Mesothelial cell of epicardium (in vitro differentiated cells): ENCODE measurements at regions not wholly inside any gene's neighbourhood (a gene's known extent, or its start where the extent isn't known, plus 50 kb on each side); places are given as distances from the start of the nearest gene placed in this dataset.
"Not testable (repeated sequence)": the region's sequence is repeated elsewhere in the genome, so short reads cannot be mapped to it uniquely, and the experiment has no call there.

Source experiments
- DNase-seq, 2 experiments: peaks; one replicate each; pipeline ENCODE4 v3.0.0; 2021; ENCODE audit warnings: low spot score in 2 of 2; ENCODE audit not compliant: unreplicated experiment in 2 of 2
- H3K27ac Mint-ChIP-seq: 2 replicates; pipeline ENCODE4 v1.8.0; 2021; ENCODE audit warnings: mixed read lengths
- H3K27me3 Mint-ChIP-seq: 2 replicates; pipeline ENCODE4 v1.8.0; 2021; ENCODE audit warnings: low read depth, mixed read lengths
- H3K36me3 Mint-ChIP-seq: 2 replicates; pipeline ENCODE4 v1.8.0; 2021; ENCODE audit warnings: mixed read lengths
- H3K4me1 Mint-ChIP-seq: 2 replicates; pipeline ENCODE4 v1.8.0; 2021; ENCODE audit warnings: mixed read lengths
- H3K4me3 Mint-ChIP-seq: 2 replicates; pipeline ENCODE4 v1.8.0; 2021; ENCODE audit warnings: mild to moderate bottlenecking, moderate library complexity, mixed read lengths
- H3K9me3 Mint-ChIP-seq: 2 replicates; pipeline ENCODE4 v1.8.0; 2021; ENCODE audit warnings: mixed read lengths

DNA sequence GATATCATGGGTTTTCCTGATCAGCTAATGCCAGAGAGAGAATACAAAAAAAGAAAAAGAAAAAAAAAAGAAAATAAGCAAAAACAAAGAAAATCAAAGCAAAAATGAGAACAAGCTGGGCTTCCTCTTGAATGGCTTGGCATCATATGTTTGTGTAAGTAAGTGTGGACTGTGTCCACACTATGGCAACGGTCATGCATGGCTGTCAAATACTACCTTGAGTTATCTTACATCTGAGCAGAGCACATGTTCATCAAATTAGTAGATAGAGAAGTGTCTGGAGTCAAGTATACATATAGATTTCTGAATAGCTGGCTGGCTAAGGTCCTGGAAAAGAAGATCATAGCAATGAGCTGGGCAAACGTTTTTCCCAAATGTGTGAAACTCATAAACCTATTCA, 470.2 kb downstream of the RPIA start:
- peaks cover 13% of the 10 kb centered on the region for H3K9me3 Mint-ChIP-seq
- H3K27ac Mint-ChIP-seq, DNase-seq, H3K36me3 Mint-ChIP-seq, H3K27me3 Mint-ChIP-seq, H3K4me1 Mint-ChIP-seq, H3K4me3 Mint-ChIP-seq: not testable (repeated sequence)

DNA sequence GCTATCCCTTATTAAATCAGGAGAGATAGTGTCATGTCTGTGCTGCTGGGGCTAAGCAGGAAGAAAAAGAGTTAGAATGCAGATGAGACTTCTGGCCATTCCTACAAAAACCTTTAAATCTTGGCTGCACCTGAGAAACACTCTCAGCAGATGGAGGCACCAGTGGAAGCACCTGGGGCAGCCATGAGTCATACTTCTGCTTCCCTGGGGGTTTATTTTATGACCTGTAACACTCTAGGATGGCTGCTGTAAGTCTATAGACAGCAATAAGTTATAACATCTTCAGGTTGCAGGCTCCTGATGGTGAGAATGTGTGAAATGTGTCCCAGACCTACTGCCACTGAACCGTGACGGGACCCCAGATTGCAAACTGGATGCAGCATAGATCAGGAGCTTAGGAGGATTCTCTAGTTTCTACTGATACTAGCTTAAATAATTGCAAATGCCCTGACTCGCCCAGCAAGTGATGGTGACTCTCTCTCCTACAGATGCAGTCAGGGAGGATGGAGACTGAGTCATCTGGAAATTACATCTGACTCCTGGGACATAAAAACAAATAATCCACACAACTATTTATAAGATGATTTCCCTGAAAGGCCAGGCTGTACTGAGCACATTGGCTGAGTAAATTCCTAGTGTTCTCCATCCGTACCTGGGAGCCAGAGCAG, 479.2 kb downstream of the RPIA start:
- H3K27me3 Mint-ChIP-seq, H3K4me3 Mint-ChIP-seq, H3K27ac Mint-ChIP-seq, H3K9me3 Mint-ChIP-seq, H3K36me3 Mint-ChIP-seq, H3K4me1 Mint-ChIP-seq, DNase-seq: not testable (repeated sequence)

DNA sequence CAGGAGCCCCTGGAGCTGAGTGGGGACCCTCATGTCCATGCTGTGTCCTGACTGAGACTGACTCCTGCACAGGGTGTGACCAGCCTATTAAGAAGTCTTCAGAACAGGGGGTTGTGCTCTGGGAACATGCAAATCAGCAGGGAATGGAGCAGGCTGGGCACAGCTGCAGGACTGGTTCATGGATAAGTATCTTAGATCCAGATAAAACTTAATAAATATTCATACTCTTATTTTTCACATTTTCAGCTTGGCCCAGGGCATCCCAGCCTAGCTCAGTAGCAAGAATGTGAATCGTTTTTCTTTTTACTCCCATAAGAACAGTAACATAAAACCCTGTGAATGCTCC, 479.7 kb downstream of the RPIA start:
- not testable (repeated sequence) for H3K36me3 Mint-ChIP-seq, H3K4me1 Mint-ChIP-seq

DNA sequence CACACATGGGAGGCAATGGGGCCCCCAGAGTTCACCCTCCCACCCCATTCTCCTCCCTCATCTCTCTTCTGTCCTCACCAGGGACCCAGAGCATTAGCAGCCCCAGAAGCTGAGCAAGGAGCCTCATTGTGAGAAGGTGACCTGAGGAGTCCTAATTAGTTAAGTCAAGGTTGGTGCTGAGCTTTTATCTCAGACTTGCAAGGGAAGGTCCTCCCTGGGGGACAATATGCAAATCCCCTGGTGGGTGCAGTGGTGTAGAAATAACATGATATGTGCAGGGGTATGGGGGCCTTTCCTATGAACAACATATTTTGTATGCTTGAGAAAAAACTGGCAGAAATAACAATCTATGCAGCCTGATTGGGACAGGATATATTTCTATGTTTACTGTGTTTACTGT, 485.5 kb downstream of the RPIA start:
- peaks cover 12% of the 10 kb centered on the region for H3K9me3 Mint-ChIP-seq
- not testable (repeated sequence) for H3K27ac Mint-ChIP-seq, DNase-seq, H3K27me3 Mint-ChIP-seq, H3K36me3 Mint-ChIP-seq, H3K4me1 Mint-ChIP-seq, H3K4me3 Mint-ChIP-seq

More for the DNA sequence above, 479.7 kb downstream of the RPIA start:
- not testable (repeated sequence) for H3K27me3 Mint-ChIP-seq, DNase-seq, H3K27ac Mint-ChIP-seq, H3K9me3 Mint-ChIP-seq, H3K4me3 Mint-ChIP-seq

DNA sequence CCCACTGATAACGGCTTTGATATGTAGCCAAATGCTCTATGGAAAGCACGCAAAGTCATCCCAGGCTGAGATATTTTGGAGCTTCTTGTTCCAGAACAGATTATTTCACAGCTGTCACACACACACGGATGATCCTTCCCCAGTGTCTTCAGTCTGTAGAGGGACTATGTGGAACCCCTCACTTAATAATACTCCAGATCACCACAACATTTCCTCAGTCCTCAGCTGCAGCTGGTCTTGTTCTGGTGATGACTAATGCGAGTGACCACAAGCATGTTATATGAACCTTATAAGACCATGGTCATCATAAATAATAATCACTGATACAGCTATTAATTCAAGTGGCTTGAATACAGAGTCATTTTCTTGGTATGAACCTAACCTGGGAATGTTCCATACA, 490.7 kb downstream of the RPIA start:
- not testable (repeated sequence) for H3K27me3 Mint-ChIP-seq, H3K4me3 Mint-ChIP-seq, DNase-seq, H3K27ac Mint-ChIP-seq, H3K4me1 Mint-ChIP-seq, H3K36me3 Mint-ChIP-seq
- peaks cover 22% of the 10 kb centered on the region for H3K9me3 Mint-ChIP-seq

DNA sequence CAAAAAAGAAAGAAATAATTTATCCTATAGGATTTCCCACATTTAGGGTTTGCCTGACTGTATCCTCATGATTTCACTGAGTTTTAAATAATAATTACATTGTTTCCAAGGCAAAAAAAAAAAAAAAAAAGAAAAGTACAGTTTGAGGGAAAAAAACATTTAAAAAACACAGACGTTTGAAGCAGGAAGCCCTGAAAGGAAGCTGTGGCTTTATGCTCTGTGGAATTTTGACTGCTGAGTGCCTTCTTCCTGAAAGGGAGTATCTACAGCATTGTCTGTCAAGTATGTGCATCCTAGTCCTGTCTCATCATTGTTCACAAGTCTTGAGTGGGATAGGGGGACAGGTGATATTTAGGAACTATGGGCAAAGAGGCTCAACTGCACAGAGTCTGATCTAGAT, 493.3 kb downstream of the RPIA start:
- peaks cover 23% of the 10 kb centered on the region for H3K9me3 Mint-ChIP-seq
- DNase-seq, H3K4me1 Mint-ChIP-seq, H3K36me3 Mint-ChIP-seq, H3K4me3 Mint-ChIP-seq, H3K27ac Mint-ChIP-seq, H3K27me3 Mint-ChIP-seq: not testable (repeated sequence)

DNA sequence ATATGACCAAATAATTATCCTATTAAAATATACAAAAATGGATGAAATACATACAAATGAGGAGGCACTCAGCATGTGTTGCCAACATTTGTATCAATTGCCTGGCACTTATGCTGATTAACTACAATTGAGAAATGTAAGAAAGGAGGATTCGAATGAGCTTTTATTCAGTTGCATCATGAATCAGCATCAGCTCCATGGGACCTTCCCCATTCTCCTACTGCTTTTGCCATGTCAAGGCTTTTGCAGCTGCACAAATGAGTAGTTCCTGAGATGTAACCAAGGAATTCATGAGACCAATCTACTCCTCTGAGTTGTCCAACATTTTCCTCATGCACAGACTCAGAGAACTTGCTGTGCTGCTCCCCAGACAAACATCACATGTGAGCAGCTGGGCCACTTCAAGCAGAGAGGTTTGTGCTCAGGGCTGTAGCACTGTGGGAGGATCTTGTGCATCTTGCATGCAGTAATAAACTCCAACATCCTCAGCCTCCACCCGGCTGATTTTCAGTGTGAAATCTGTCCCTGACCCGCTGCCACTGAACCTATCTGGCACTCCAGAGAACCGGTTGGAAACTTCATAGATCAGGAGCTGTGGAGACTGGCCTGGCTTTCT, 504.3 kb downstream of the RPIA start:
- peaks cover 43% of the 10 kb centered on the region for H3K9me3 Mint-ChIP-seq
- not testable (repeated sequence) for DNase-seq, H3K27me3 Mint-ChIP-seq

DNA sequence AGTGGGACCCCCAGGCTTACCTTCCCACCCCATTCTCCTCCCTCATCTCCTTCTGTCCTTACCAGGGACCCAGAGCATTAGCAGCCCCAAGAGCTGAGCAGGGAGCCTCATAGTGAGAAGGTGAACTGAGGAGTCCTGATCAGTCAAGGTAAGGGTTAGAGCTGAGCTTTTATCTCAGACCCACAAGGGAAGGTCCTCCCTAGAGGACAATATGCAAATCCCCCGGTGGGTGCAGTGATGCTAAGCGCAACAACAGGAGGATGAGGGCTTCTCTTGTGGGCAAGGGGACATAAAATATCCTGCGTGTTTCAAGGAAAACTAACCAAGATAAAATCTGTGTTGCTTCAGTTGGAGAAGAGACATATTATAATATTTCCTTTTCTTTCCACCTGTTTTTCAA, 505.2 kb downstream of the RPIA start:
- not testable (repeated sequence) for H3K4me1 Mint-ChIP-seq, H3K36me3 Mint-ChIP-seq, H3K27me3 Mint-ChIP-seq, H3K4me3 Mint-ChIP-seq, H3K27ac Mint-ChIP-seq, DNase-seq
- peaks cover 40% of the 10 kb centered on the region for H3K9me3 Mint-ChIP-seq

More for the DNA sequence above, 504.3 kb downstream of the RPIA start:
- H3K4me1 Mint-ChIP-seq, H3K36me3 Mint-ChIP-seq, H3K4me3 Mint-ChIP-seq, H3K27ac Mint-ChIP-seq: not testable (repeated sequence)

DNA sequence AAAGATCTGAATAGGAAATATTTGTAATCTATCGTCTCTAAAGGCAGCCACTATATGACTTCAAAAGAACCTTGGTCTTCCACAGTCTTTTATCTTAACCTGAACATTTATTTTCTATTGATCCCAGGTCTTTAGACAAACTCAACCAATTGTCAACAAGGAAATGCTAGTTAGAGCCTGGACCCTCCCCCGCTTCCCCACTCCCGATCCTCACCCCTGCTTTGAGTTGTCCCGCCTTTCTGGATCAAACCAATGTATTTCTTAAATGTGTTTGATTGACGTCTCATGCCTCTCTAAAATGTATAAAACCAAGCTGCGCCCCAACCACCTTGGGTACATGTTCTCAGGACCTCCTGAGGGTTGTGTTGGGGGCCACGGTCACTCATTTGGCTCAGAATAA, 506.6 kb downstream of the RPIA start:
- H3K36me3 Mint-ChIP-seq, H3K4me1 Mint-ChIP-seq, H3K4me3 Mint-ChIP-seq, DNase-seq, H3K27ac Mint-ChIP-seq, H3K27me3 Mint-ChIP-seq: not testable (repeated sequence)
- peaks cover 35% of the 10 kb centered on the region for H3K9me3 Mint-ChIP-seq

DNA sequence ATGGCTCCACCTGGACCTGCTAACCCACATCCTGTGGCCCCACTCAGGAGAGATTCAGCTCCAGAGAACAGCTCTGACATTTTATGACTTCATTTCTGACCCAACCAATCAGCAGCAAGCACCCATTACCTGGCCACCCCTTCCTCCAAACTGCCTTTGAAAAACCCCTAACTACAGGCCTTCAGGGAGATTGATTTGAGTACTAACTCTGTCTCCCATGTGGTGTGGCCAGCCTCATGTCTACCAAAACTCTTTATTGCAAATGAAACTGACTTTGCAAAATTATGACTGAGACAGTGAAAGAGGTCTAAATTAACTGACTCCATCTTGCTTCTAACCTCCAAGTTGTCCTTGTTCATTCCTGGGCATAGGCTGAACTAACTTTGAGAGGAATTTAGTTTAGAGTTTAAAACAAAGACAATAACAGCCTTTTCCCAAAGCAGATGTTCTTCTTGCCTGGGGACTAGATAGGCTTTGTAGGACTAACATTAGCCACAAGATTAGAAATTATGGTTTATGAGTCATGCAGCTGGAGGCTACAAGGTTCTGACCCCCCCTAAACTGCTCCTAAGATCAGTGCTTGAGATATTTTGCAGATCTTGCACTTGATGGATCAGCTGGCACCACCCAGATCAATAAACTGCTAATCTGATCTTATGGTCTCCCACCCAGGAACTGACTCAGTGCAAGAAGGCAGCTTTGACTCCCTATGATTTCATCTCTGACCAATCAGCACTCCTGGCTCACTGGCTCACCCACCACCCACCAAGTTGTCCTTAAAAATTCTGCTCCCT, 508.2 kb downstream of the RPIA start:
- DNase-seq, H3K27ac Mint-ChIP-seq, H3K4me1 Mint-ChIP-seq, H3K27me3 Mint-ChIP-seq, H3K4me3 Mint-ChIP-seq, H3K36me3 Mint-ChIP-seq: not testable (repeated sequence)
- H3K9me3 Mint-ChIP-seq: peaks cover 39% of the 10 kb centered on the region

DNA sequence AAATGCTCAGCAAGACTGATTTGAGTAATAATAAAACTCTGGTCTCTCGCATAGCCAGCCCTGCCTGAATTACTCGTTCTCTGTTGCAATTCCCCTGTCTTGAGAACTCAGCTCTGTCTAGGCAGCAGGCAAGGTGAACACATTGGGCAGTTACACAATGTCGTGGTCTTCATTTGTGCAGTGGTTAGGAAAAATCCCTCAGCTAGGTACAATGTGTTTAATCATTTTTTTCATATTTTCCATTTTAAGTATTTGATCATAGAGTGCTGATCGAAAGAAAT, 508.7 kb downstream of the RPIA start:
- H3K36me3 Mint-ChIP-seq, H3K27me3 Mint-ChIP-seq, H3K4me1 Mint-ChIP-seq, DNase-seq, H3K27ac Mint-ChIP-seq, H3K4me3 Mint-ChIP-seq: not testable (repeated sequence)
- peaks cover 37% of the 10 kb centered on the region for H3K9me3 Mint-ChIP-seq

DNA sequence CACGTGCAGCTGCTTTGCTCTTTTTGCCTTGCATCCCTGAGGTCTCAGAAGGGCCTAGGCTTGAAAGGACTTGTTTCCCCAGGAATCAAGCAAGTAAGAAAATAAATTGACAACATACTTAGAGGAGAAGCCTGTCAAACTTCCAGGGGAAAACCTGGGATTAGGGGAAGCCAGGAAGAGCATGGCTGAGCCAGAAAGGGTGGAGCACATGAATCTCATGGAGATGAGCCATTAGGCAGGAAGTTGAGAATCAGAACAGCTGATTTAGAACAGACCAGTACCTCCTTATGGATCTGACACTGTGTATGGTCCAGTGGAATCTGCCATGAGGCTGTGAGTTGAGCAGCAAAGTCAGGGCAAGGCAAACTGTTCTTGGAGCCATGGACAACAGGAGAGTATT, 511.0 kb downstream of the RPIA start:
- not testable (repeated sequence) for H3K27me3 Mint-ChIP-seq, DNase-seq, H3K4me1 Mint-ChIP-seq, H3K4me3 Mint-ChIP-seq, H3K36me3 Mint-ChIP-seq, H3K27ac Mint-ChIP-seq
- H3K9me3 Mint-ChIP-seq: peaks cover 33% of the 10 kb centered on the region

DNA sequence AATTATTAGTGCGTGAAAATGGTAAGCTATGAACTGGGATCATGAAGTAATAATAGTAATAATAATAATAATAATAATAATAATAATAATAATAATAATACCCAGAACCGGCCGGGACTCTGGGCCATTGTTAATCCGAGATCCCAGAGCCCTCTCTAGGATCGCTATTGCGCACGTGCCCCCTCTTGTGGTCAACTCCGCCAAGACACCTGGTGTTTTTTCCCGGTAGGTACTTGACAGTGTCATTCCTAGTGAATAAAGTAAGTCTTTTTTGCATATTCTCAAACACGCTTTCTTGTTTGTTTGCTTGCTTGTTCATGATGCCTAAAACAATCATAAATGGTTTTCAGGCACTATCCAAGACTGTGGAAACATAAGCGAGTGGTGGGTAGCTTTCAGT, 513.7 kb downstream of the RPIA start:
- not testable (repeated sequence) for H3K36me3 Mint-ChIP-seq, DNase-seq, H3K27me3 Mint-ChIP-seq, H3K4me3 Mint-ChIP-seq, H3K27ac Mint-ChIP-seq, H3K4me1 Mint-ChIP-seq
- peaks cover 27% of the 10 kb centered on the region for H3K9me3 Mint-ChIP-seq

DNA sequence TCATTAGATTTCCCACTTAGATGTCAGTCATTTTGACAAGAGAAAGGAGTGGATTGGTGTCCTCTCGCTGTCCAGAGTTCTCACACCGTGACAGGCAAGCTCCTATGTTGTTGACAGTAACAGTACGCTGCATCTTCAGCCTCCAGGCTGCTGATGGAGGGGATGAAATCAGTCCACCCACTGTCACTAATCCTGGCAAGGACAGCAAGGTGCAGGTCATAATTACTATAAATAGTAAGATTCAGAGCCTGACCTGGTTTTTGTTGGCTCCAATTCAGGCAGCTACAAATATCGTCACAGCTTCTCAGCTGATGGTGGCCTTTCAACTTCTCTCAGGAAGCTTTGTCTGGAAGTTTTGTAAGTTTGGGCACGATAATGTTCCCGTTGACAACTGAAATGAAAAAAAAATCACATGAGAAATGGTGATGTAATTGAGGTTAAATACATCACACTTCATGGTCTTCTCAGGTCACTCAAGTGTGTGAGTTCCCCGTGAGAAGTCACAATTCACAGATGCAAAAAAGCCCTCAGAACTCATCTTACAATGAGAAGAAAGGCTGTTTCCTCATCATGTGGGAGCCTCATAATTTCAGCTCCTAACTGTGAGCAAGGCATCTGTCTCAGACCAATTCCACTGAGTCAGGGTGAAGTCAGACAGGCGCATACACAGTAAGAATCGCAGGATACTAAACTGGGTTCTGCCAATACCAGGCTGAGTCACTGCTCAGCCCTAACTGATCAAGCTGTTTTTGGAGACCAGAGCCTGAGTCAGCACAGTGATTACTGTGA, 516.9 kb downstream of the RPIA start:
- H3K36me3 Mint-ChIP-seq, DNase-seq, H3K27ac Mint-ChIP-seq, H3K27me3 Mint-ChIP-seq, H3K4me3 Mint-ChIP-seq, H3K4me1 Mint-ChIP-seq: not testable (repeated sequence)
- H3K9me3 Mint-ChIP-seq: peaks cover 30% of the 10 kb centered on the region
